HK-2 (cell line): ENCODE measurements at regions not wholly inside any gene's neighbourhood (a gene's known extent, or its start where the extent isn't known, plus 50 kb on each side); places are given as distances from the start of the nearest gene placed in this dataset.
A peak's percentile ranks its signal among the peaks of the same experiment; 100 is the strongest.

Experiments
- DNase-seq: peaks from one replicate; pipeline ENCODE4 v3.0.0-alpha.2; 2018; ENCODE audit not compliant: unreplicated experiment

DNA sequence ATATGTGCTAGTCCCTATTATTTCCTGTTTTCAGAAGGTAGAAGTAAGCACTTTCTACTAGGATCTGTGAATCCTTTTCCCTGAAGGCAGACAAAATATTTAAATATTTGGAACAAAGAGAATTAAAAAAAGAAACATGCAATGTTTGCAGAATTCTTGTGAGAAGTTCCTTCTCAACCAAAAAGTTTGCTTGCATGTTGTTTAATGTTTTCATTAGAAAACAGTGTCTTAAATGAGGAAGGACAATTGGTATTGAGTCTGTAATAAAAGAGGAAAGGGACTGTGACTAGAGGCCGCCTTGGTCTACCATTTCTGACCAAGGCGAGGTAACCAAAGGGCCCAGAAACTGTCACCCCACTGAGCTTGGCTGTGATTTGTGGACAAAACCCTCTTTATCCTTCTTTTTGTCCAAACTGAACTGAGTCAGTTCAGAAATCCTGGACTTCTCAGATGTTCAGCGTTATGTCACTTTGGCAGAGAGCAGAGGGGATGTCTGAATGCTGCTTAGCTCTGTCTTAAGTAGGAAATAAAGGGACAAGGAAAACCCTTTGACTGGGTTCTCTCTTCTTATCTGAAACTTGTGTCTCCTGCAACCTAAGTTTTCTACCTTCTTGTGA lies 129.8 kb upstream of the CPM start:
- DNase-seq = no peak

- no peak for DNase-seq
Measured at GRCh38 chr12:69064734-69065443, 131.9 kb upstream of the CPM start.

DNA sequence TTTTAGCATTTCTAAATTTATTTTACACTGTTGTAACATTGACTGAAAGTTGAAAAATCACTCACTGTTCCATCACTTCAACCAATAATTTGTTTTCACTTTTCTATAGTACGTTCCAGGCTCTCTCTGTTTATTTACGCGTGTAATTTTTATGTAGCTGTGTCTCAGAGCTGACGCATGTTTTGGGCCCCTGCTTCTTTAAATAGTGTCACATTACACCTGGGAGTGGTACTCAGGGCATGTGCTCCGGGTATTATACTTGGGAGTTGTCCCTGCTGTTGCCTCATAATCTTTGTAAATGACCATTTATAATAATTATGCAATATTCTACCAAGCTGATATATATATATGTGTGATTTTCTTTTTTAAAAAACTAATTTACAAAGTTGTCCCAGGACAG lies 132.8 kb upstream of the CPM start:
- DNase-seq = no peak

GRCh38 chr12:69066492-69067373 lies 133.8 kb upstream of the CPM start:
- DNase-seq = peak; percentile 22

DNA sequence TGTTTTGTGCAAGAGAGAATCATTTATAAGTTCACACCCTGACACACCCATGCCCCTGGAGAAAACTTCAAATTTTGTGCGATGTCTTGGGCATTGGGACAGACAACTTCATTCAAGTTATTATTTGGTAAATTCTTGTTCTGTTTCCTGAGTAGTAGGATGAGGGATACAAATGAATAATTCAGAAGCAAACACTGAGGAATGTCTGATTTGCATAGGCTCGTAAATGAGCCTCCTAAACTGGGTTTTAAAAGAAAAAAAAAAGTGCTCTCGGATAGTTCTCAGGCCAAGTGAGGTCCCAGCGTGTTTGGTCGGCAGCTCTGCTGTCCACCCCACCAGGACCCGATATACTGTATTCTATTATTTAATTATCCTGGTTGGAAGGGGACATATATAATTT lies 134.7 kb upstream of the CPM start:
- DNase-seq = no peak

GRCh38 chr12:69068448-69068847 lies 135.5 kb upstream of the CPM start:
- peak; percentile 56 for DNase-seq

- DNase-seq = no peak
Measured at GRCh38 chr12:69069479-69069878, 136.5 kb upstream of the CPM start.

DNA sequence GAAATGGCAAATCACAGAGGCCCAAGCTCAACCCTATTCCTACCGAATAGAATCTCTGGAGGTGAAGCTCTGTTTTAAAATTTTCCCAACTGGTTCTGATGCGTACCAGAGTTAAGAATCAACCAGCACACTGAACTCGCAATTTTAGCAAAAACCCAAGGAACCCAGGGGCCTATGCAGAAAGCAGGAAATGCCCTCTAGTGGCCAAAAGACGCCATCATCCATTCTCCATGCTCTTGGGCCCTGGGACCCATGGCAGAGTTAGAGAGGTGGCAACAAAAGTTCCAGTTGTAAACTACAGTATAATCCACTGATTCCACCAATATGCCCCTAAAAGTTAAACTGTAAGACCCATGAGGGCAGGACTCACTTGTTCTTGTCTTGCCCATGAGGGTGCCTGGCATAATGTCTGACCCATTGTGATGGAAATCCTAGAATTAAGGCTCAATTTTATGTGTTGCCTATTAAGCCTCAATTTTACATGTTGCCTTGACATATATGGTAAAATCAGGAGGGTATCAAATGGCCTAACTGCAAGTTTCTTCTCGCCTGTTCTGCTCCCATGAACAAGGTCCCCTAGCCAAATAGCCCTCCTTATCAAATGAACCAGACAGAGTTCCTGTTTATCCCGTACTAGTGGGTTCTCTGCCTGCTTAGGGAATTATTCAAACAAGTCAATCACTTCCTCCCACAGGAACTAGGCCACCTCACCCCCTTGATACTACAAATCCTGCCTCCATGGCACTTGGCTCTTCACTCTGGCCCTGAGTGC lies 137.5 kb upstream of the CPM start:
- DNase-seq = peak; percentile 62

DNA sequence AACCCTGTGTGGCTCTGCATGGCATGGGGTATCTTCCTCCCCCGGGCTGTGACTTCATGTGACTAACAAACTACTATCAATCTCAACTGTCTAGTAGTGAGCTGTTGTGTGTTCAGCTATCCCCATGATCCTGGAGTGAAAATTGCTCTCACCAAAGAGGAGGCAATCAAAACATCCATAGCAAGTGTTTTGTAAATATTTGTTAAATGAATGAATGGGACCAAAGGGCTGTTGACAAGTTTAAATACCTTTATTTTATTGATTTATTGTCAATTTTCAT lies 138.1 kb upstream of the CPM start:
- no peak for DNase-seq

DNA sequence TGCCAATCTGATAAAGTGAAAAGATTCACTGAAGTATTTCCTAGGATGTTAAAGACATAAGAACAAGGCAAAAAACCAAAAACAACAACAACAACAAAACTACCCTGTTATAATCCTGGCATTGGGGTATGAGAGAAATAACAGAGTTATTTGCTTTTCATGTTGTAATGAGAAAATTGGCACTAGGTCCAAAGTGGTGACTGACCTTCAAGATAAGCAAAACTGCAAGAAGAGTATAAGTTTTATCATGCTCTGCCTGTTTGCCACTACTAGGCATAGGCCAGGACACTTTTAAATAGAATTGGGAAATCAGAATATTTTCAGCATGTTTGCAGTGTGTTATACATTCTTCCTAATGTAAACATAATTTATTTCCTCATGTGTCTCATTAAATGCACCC lies 140.1 kb upstream of the CPM start:
- DNase-seq = no peak

DNA sequence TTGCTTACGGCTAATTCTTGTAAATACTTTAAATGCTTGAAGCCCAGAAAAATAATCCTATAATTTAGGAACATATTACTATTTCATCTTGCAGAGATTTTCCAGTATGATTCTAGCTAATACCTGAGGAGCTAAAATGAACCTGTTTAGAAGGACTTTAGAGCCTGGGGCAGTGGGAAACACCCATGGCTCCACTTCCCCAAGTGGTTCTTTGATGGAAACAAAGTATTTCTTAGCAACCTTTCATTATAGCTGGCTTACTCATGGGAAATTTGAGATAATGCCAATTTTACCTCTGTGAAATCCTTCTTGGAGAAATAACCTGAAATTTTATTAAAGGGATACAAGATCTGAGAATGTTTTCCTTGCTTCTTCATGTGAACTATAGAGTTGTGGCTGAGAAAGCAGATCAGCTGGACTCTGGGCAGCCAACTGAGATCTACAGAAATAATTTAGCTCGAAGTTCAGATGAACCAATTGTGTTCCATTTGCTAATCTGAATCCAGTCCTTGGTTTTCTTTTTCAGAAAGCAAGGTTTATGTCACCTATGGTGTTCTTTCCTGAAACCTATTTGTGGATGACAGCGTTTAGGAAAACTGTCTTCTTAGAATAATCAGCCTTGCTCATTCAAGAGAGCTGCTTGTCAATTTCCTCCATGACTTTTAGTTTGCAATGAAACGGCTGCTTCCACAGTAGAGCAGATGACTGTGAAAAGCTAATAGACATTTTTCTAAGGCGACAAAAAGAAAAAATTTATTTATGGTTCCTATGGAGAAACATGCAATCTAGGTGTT lies 141.8 kb upstream of the CPM start:
- DNase-seq = no peak

- DNase-seq = no peak
Measured at GRCh38 chr12:69083689-69084088, 150.7 kb upstream of the CPM start.

DNA sequence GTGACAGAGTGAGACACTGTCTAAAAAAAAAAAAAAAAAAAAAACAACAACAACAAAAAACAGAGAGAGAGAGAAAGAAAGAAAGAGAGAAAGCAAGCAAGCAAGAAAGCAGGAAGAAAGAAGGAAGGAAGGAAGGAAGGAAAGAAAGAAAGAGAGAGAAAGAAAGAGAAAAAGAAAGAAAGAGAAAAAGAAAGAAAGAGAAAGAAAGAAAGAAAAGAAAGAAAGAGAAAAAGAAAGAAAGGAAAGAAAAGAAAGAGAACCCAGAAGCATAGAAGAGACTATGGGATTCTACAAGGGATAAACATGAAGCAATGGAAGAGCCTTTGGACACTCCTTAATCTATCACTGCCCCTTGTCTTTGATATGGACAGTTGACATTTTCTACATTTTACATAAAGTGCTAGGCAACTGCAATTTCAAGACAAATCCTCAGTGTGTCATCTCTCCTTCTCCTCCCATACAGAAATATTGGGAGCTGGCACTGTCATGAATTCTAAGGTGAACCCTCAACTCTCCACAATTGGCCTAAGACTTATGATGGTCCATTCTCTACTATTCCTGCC lies 151.9 kb upstream of the CPM start:
- no peak for DNase-seq

DNA sequence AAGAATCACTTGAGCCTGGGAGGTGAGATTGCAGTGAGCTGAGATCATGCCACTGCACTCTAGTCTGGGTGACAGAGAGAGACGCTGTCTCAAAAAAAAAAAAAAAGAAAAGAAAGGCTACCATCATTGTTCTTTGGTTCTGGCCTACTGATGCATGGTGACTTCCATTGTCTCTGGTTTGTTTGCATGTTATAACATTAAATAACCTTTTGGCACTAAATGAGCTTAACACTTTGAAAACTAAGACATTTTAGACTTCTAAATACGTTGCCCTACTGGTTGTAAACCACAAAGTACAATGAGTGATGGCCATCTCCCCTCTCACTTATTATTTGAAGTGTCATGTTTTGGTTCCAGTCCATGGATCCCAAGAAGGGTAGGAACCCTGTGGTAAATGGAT lies 152.9 kb upstream of the CPM start:
- no peak for DNase-seq

DNA sequence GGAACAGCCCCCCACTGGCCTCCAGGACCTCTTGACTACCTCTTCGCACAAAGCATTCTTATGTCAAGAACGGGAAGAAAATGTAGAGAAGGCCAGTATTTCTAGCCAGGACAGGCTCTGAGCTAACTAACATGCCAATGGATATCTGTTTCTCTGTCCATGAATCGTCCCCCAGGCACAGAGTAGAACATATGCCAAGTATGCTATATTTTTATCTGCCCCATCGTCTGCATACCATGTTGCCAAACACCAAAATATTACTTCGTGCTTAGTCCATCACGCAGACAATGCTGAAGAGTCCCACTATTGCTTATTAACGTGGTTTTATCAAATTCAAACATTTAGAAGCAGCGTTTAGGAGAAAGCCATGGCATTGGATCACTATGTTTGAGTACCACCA lies 151.4 kb upstream of the CPSF6 start:
- DNase-seq = no peak

DNA sequence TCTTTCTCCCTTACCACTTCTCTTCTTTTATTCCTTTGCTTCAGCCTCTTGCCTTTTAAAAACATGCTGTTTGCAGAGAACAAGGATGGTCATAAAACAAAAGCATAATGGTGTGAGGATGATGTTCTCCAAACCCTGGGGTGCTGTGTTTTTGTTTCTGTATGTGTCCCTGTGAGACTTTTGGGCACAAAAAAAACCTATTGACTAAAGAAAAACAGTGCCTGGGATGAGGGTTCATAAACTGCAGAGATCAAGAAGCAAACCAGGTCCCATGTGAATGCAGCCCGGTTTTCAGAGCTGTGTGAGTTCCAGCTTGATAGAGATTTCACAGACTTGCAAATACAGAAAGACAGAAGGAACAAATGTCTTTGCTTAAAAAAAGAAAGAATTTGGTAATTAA lies 148.6 kb upstream of the CPSF6 start:
- DNase-seq = no peak

- DNase-seq = no peak
Measured at GRCh38 chr12:69091442-69092017, 147.8 kb upstream of the CPSF6 start.

DNA sequence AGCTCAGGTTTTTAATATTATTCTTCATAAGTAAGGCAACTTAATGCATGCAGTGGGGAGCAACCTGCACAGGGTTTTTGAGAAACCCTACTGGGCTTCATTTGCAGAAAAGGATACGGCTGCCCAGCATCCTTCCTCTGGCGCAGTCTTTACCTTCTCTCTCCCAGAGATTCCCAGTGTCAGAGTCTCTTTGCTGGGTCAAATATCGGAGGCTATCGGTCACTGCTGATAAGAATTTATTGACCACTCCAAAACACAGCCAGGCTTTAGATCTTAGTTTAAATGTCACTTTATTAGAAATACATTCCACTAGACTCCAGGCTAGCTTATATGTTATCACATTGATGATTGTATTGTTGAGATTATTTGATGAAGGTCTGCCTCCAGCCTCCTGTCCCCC lies 147.2 kb upstream of the CPSF6 start:
- no peak for DNase-seq

- no peak for DNase-seq
Measured at GRCh38 chr12:69094606-69095216, 144.7 kb upstream of the CPSF6 start.

- DNase-seq = no peak
Measured at GRCh38 chr12:69095765-69096477, 143.4 kb upstream of the CPSF6 start.
